SK-MEL-5 (cell line): ENCODE measurements at regions not wholly inside any gene's neighbourhood (a gene's known extent, or its start where the extent isn't known, plus 50 kb on each side); places are given as distances from the start of the nearest gene placed in this dataset.
"Not testable (repeated sequence)": the region's sequence is repeated elsewhere in the genome, so short reads cannot be mapped to it uniquely, and the experiment has no call there.

Experiments used
- DNase-seq: peaks from one replicate; pipeline ENCODE4 v3.0.0-alpha.2; 2016; ENCODE audit warnings: low read depth, low spot score
- in situ Hi-C: cut with HindIII; loops from 2 replicates; pipeline ENCODE4 v1.10.0; 2016; ENCODE audit warnings: low sequenced_read_pairs, high pct_unique_total_duplicates, low pct_unique_long_range_greater_than_20kb

DNA sequence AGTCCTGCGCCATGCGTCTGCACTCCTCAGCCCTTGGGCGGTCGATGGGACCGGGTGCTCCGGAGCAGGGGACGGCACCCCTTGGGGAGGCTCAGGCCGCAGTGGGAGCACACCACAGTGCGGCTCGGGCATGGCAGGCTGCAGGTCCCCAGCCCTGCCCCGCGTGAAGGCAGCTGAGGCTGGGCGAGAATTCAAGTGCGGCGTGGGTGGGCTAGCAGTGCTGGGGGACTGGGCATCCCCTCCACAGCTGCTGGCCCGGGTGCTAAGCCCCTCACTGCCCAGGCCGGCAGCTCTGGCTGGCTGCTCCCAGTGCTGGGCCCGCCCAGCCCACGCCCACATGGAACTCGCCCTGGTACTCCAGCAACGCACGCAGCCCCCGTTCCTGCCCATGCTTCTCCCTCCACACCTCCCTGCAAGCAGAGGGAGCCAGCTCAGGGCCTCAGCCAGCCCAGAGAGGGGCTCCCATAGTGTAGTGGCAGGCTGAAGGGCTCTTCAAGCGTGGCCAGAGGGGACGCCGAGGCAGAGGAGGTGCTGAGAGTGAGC is 198.3 kb upstream of the CNTNAP5 start:
- in situ Hi-C loops, result no loop called here
- DNase-seq, result no peak

DNA sequence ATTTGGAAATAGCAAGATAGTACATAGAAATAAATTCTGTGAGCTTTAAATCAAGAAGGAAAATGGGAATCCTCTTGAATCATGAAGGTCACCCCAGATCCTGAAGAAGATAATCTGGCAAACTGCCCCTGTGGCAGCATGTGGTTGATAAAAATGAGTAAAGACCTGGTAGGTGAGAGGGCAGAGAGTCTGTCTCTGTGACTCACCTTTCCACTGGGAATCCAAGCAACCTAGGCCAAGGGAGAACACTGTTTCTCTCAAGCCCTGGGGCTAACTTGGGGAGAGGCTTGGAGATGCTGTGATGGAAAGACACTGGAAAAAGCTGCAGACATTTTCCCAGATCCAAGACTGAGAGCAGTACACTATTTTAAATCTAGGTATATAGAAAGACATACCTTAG is 185.8 kb upstream of the CNTNAP5 start:
- DNase-seq, result no peak

DNA sequence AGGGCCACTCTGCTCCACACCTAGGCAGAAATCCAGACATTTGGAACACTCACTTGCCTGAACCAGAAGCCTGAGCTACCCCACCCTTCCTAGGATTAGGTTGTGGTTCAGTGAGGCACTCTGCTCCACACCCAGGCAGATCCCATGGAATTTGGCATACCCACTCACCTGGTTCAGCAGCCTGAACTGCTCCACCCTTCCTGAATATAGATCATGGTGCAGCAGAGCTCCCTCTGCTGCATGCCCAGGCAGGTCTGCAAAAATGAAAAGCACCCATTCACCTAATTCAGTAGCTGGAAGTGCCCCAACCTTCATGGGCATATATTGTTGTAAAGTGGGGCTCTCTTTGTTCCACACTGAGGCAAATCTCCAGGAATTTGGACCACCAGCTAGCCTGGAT is 185.1 kb upstream of the CNTNAP5 start:
- no peak for DNase-seq
- in situ Hi-C loops, result no loop called here

More for the DNA sequence above, 185.8 kb upstream of the CNTNAP5 start:
- in situ Hi-C loops, result no loop called here

DNA sequence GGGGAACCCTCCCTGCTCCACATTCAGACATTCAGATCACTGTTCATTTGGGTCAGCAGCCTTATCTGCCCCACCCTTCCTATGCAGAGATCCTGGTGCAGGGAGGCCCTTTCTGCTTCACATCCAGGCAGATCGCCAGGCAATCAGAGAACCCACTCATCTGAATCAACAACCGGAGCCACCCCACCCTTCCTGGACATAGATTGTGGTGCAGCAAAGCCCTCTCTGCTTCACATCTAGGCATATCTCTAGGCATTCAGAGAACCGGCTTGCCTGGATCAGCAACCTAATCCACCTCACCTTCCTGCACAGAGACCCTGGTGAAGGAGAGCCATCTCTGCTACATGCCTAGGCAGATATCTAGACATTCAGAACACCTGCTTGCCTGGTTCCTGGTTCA is 184.5 kb upstream of the CNTNAP5 start:
- in situ Hi-C loops, result no loop called here
- no peak for DNase-seq

DNA sequence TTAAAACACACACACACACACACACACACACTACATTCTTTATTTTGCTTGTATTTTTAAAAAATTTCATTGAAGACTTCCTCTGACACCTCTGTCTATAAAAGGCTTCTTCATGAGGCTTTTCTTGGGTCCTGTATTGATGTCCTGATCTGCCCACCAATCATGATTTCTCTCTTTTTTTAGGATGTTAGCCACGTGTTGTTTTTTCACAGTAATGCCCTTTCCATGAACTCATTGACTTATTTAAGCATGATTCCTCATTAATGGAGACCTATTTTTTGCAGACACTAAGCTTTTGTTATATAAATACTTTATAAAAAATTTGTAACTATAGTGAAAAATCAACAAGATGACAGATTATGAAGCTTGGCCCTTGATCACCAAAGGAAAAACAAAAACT is 173.8 kb upstream of the CNTNAP5 start:
- no peak for DNase-seq
- in situ Hi-C loops, result no loop called here

DNA sequence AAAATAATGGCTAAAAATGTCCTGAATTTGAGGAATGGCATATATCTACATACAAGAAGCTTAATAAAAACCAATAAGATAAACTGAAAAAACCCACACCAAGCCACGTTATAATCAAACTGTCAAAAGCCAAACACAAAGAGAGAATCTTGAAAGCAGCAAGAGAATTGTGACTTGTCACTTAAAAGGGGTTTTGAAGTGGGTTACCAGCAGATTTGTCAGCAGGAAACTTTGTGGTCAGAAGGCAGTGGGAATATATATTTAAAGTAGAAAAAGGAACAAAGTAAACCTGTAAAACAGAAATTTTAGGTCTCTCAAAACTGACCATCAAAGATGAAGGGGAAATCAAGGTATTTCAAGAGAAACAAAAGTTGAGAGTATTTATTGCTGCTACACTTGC is 171.9 kb upstream of the CNTNAP5 start:
- in situ Hi-C loops, result no loop called here
- DNase-seq, result no peak

DNA sequence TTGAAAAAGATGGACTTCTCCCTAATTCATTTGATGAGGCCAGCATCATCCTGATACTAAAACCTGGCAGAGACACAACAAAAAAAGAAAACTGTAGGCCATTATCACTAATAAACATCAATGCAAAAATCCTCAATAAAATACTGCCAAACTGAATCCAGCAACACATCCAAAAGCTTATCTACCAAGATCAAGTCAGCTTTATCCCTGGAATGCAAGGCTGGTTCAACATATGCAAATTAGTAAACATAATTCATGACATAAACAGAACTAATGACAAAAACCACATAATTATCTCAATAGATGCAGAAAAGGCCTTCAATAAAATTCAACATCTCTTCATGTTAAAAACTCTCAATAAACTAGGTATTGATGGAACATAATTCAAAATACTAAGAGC is 166.1 kb upstream of the CNTNAP5 start:
- in situ Hi-C loops, DNase-seq: not testable (repeated sequence)

DNA sequence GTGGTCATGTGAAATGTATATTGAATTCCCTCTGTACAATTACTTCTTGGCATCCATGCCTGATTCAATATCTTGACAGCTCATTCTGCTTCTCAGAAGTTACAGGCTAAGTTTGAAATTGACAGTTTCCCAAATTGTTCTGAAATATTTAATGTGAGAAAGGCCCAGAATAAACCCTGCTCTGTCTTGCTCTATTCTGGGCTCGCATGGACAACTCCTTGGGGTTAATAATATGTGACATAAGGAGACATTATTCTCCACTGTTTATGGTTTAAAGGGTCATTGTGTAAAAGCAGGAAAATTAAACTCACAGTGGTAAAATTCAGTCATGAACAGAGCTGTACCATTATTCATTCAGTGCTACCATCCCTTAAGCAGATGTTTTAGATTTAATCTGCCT is 160.7 kb upstream of the CNTNAP5 start:
- DNase-seq, result no peak
- in situ Hi-C loops, result no loop called here

DNA sequence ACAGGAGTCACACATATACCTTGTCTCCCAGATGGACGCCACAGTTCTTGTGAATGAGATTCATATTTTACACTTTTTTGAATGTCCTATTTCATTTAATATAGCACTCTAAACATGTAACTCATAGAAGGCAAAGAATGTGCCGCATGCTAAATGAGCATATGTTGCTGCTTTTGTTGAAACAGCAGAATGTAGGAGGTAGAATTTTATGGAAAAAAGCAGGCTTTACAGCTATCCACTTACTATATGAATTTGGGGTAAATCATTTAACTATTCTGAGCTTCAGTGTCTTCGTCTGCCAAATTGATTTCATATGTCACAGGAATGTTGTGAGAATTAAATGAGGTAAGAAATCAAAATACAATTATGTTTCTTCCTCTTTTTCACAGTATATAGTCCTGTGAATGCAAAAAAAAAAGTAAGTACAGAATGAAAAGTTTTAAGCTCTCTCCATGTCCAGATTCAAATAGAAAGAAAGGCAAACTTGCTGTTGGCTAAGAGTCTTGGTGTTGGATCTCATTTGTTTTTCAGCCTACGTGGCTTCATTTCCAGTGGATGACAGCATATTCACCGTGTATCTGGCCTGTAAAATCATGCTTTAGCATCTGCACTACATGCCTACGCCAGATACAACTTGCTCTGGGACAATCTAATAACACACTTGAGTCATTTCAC is 154.7 kb upstream of the CNTNAP5 start:
- in situ Hi-C loops, result no loop called here
- DNase-seq, result no peak

DNA sequence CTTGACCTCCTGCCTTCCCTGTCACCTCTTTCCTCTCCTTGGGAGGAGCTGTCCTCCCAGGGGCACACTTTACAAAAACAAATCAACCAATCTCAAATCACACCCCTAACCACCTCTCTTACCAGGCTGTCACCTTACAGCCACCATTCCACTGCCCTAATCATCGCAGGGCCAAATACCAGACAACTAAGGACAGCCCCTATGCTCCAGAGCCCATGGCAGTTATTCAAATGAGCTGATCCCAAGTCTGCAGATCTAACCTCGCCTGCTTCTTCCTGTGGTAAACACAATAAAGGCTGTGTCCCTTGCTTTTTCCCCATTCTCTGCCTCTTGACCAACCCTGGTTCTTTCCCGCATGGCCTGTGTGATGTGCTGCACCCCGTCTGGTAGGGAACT is 154.2 kb upstream of the CNTNAP5 start:
- in situ Hi-C loops, result no loop called here
- DNase-seq, result no peak

DNA sequence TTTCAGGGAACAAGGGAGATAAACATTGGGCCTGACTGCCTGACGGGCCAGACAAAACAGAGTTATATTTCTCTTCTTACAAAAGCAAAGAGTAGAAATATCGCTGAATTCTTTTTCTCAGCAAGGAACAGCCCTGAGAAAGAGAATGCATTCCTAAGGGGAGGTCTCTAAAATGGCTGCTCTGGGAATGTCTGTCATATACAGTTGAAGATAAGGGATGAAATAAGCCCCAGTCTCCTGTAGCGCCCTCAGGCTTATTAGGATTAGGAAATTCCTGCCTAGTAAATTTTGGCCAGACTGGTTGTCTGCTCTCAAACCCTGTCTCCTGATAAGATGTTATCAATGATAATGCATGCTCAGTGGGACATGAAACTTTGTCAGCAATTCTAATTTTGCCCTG is 134.9 kb upstream of the CNTNAP5 start:
- in situ Hi-C loops, result no loop called here
- no peak for DNase-seq

DNA sequence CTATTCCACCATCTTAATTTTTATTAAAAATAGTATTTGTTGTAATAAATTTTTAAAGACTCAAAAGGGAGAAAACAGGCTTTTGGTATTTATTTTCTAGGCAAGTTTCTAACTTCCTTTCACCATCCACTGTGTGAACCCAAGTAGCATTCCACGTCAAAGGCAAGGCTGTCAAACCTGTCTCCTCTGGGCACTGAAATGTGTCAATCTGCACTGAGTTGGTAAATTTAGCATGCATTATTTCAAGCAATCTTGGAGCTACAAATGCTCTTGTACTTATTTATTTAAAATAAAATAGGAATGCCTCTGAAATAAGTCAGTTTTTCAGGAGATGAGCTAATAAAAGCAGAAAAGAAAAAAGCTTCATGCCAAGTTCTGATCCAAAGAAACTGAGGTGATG is 130.9 kb upstream of the CNTNAP5 start:
- in situ Hi-C loops, result no loop called here
- DNase-seq, result no peak

DNA sequence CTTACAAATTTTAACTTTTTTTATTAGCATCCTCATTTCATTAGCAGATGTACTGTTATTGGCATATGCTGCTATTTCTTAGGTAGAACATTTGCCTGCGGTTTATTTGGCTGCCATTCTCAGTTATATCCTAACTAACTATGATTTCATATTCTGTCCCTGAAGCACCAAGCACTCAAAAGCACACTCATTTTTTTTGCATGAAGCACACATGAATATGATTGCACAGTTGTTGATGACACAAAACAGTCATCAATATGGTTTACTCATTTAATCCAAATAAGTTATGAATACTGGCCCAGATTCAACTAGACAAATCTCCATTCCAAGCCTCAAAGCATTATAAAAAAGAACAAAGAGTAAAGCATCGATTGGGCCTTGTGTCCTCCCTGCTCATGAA is 129.4 kb upstream of the CNTNAP5 start:
- no peak for DNase-seq
- in situ Hi-C loops, result no loop called here

DNA sequence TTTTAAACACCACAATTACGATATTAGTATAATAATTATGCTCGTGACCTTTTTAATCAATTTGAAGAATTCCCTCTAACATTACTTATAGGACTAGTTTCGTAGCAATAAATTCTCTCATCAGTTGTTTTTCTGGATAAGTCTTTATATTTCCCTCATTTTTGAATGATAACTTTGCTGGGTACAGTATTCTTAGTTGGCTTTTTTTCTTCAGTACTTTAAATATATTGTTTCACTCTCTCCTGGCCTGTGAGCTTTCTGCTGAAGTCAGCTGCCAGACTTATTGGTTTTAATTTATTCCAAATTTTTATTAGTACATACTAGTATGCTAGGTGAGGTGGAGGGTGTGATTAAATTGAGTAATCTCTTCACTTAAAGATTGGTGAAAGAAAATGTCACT is 123.8 kb upstream of the CNTNAP5 start:
- no peak for DNase-seq
- in situ Hi-C loops, result no loop called here

DNA sequence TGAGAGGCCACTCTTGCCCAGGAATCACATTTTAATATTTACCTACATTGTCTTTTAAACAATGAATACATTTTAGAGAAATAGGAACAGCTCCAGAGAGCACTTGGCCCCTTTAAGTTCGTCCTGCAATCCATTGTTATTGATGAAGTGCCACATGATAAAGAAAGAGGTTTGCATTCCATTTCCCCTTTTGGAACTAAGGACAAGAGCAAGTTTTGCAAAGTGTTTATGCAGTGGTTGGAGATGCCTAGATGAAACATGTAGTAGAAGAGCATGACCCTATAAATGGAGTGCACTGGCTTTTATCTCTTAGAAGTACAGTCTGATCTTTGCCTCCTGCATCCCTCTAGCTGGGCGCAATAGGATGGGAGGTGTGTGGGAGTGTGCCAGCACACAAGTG is 118.7 kb upstream of the CNTNAP5 start:
- in situ Hi-C loops, result no loop called here
- no peak for DNase-seq

DNA sequence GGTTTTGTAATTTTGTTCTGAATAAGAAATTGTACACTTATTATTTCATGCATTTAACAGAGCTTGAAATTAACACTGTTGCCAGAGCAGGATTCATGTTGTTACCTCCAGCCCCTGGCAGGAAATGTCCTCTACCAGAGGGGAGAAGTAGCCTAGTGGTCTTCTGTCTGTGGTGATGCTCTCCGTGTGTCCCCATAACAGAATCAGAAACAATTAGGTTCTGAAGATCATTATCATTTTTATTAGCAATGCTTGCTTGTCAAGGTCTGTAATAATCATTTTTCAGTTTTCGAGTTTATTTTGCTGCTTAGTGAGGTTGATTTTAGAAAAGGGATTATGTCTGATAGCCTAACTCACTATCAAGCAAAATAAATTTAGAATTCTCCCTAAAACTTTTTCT is 116.6 kb upstream of the CNTNAP5 start:
- DNase-seq, result no peak
- in situ Hi-C loops, result no loop called here

DNA sequence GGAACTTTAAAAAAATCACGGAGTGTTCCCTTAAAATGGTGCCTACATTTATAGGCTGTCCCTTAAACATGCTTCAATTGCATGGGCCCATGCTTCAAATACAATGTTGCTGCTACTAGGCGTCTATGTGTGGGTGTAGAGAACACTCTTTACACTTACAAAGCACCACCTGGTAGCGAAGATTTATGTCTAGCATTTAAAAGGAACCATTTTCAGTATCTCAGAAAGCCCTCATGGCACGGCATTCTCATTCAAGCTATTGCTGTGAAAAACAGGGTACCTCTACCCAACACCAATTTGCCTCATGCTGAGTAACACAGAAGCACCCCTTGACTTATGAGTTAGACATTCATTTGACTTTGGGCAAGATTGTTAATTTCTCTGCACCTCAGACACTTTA is 112.9 kb upstream of the CNTNAP5 start:
- DNase-seq, result no peak
- in situ Hi-C loops, result no loop called here

DNA sequence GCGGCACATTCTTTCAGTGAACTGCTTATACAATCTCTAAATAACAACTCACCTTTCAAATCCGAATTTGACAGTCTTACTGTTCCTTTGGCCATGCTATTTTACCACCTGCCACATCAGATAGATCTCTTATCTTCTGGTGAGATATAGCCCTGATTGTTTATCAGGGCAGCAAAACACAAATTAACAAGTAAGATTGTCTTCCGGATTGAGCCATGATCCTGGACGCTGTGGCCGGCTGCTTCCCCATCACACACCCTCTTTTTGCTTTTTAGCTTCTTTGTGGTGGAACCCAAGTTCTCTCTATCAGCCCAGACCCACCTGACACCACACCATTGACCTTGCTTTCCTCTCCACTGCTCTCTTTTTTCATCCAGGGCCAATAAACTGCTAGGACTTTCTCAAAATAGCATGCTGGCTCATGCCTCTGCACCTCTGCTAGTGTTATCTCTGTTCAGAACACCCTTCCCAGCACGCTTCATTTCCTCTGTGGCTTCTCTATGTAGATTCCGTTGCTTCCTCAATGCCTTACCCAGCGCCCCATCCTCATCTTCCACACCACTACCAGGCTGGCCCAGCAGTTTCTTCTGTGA is 111.8 kb upstream of the CNTNAP5 start:
- DNase-seq, result no peak
- in situ Hi-C loops, result no loop called here

DNA sequence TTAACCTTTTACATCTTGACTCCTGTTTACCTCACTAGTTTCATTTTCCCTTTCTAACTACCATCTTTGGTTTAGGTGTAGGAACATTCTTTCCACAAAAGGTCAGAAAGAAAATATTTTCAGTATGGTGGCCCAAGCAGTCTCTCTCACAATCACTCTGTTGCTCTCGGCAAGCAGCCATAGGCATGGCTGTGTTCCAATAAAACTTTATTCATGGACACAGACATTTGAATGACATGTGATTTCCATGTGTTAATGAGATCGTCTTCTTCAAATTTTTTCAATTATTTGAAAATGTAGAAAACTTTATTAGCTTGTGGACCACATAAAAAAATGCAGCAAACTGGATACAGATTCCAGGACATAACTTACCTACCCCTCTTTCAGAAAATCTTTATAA is 109.7 kb upstream of the CNTNAP5 start:
- in situ Hi-C loops, result no loop called here
- no peak for DNase-seq
